Naive thymus-derived CD4-positive, alpha-beta T cell (primary cell): ENCODE measurements at regions not wholly inside any gene's neighbourhood (a gene's known extent, or its start where the extent isn't known, plus 50 kb on each side); places are given as distances from the start of the nearest gene placed in this dataset.

Experiments used
- ATAC-seq: fragments of 150-1000 bp; cut with Tn5 transposase; 2 replicates; pipeline ENCODE4 v1.10.0; 2021; ENCODE audit warnings: mild to moderate bottlenecking, moderate library complexity
- CTCF ChIA-PET: fragments of 350-600 bp; sonication (Branson Sonifier 250); formaldehyde crosslinking; loops from one replicate; lab custom pipeline; 2021; ENCODE audit warnings: antibody characterized with exemption; lab: Charles Lee
- POLR2A ChIA-PET: fragments of 350-600 bp; sonication (Branson Sonifier 250); formaldehyde crosslinking; loops from one replicate; lab custom pipeline; 2021; ENCODE audit warnings: antibody characterized with exemption, inconsistent platforms; lab: Charles Lee
- DNase-seq, 9 donors: peaks; one replicate each; pipeline versions ENCODE4 v3.0.0 to v3.0.0-alpha.2; 2020 to 2022; ENCODE audit warnings: mixed read lengths in 1 of 9
- H3K27ac ChIP-seq: one replicate; pipeline ENCODE4 v1.7.0; 2013; ENCODE audit warnings: mild to moderate bottlenecking, low read depth, low read length, moderate library complexity
- H3K27me3 ChIP-seq, 2 donors: one replicate each; pipeline ENCODE4 v1.7.0; 2013; ENCODE audit warnings: low read length in 2 of 2, mild to moderate bottlenecking in 2 of 2, moderate library complexity in 2 of 2; ENCODE audit not compliant: control insufficient read depth in 2 of 2, insufficient read depth in 2 of 2
- H3K36me3 ChIP-seq, 3 experiments: 1 replicate in 2 of 3; 2 replicates in 1 of 3; pipeline ENCODE4 v1.7.0; 2013; ENCODE audit warnings: low read length in 3 of 3, mild to moderate bottlenecking in 3 of 3, moderate library complexity in 1 of 3; ENCODE audit not compliant: insufficient read depth in 3 of 3, control insufficient read depth in 2 of 3
- H3K4me1 ChIP-seq, 2 donors: one replicate each; pipeline ENCODE4 v1.7.0; 2013; ENCODE audit warnings: low read length in 2 of 2, mild to moderate bottlenecking in 2 of 2, moderate library complexity in 1 of 2; ENCODE audit not compliant: control insufficient read depth in 2 of 2, insufficient read depth in 2 of 2
- H3K4me3 ChIP-seq: 2 replicates; pipeline ENCODE4 v1.7.0; 2013; ENCODE audit warnings: mild to moderate bottlenecking, low read length
- H3K9me3 ChIP-seq, 3 experiments: 1 replicate in 2 of 3; 2 replicates in 1 of 3; pipeline ENCODE4 v1.7.0; 2013; ENCODE audit warnings: low read length in 3 of 3; ENCODE audit not compliant: control insufficient read depth in 2 of 3
- H3K27ac Mint-ChIP-seq, 9 donors: one replicate each; pipeline ENCODE4 v1.8.0; 2020 to 2022; ENCODE audit warnings: mixed read lengths in 9 of 9, mild to moderate bottlenecking in 8 of 9, moderate library complexity in 5 of 9, inconsistent platforms in 2 of 9
- H3K27me3 Mint-ChIP-seq, 5 donors: one replicate each; pipeline ENCODE4 v1.8.0; 2021 to 2022; ENCODE audit warnings: mixed read lengths in 5 of 5, mild to moderate bottlenecking in 1 of 5
- H3K36me3 Mint-ChIP-seq, 5 donors: one replicate each; pipeline ENCODE4 v1.8.0; 2020 to 2022; ENCODE audit warnings: mixed read lengths in 5 of 5, mild to moderate bottlenecking in 3 of 5, inconsistent platforms in 1 of 5
- H3K4me1 Mint-ChIP-seq, 7 donors: one replicate each; pipeline ENCODE4 v1.8.0; 2020 to 2022; ENCODE audit warnings: mixed read lengths in 7 of 7, mild to moderate bottlenecking in 3 of 7, inconsistent platforms in 1 of 7
- H3K4me3 Mint-ChIP-seq, 10 donors: one replicate each; pipeline ENCODE4 v1.8.0; 2020 to 2022; ENCODE audit warnings: mild to moderate bottlenecking in 10 of 10, mixed read lengths in 10 of 10, moderate library complexity in 6 of 10, inconsistent platforms in 2 of 10
- H3K9me3 Mint-ChIP-seq, 11 donors: one replicate each; pipeline ENCODE4 v1.8.0; 2020 to 2022; ENCODE audit warnings: mixed read lengths in 11 of 11, mild to moderate bottlenecking in 4 of 11, inconsistent platforms in 1 of 11, moderate library complexity in 1 of 11
- intact Hi-C, 2 donors: fragments of 100-400 bp; cut with micrococcal nuclease; formaldehyde crosslinking; loops; one replicate each; pipeline ENCODE4 v1.15.1; 2023

DNA sequence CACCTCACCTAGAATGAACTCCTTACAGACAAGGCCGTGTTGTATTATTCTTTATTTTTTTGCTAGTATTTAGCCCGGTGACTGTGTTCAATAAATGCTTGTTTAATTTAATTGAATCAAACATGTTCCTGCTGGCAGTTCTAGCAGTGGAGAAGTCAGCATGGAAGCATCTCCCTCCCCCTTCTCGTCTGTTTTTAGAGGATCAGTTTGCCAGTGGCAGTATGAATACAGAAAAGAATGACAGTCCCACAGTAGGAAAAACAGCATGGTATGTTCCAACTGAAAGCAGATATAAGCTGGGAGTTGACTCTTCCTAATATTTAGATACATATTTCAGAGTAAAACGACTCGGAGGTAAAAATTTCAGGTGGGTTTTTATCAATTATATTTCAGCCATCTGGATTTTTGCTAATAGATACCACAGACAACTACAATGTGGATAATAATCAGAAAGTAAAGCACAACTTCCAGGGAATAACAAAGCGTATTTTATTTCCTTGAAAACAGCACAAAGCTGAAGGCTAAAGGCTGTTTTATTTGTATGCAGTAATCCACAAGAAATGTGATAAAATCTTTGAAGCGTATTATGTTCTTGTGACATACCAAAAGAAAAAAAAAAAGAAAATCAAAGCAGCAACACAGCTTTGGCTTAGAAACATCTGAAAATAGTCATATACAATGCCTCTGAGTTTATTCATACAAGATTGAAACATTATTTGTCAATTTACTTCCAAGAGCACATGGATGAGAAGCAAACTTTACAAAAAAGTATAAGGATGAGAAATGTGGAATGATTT is 244.5 kb upstream of the KCNMB2 start:
- no peak overlapping the region for H3K27ac Mint-ChIP-seq
- intact Hi-C loops, result no loop called here
- no peaks in the 10 kb centered on the region for H3K9me3 ChIP-seq

DNA sequence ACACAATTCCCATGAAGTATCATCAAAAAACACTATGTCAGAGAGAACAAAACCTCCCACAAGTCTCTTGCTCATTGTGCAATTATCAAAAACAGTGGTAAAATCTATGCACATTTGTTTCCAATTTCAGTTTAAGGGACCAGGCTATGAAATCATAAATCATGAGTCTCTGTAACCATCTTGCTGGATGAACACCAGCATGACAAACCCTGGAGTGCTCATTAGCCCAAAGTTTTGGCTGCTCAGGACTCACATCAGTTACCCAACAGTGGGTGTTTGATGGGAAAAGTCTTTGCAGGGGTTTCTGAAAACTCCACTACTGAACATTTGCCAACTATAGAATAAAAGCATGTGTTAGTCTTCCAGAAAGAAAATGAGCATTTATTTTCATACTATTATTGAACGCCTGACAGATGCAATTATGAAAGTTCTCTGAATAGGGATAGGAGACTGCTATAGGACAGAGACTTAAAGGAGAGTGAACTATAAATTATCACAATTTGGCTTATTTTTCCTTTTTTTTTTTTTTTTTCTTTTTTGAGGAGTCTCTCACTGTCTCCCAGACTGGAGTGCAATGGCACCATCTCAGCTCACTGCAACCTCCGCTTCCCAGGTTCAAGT is 240.8 kb upstream of the KCNMB2 start:
- Histone ChIP-seq H3K27ac (no peak overlapping the region), H3K4me3 (no peak overlapping the region), H3K27me3 (no peaks in the 10 kb centered on the region), H3K36me3 (no peaks in the 10 kb centered on the region), H3K4me1 (no peaks in the 10 kb centered on the region), H3K9me3 (no peaks in the 10 kb centered on the region)
- ATAC-seq, result no peak
- no peaks in the 10 kb centered on the region for H3K4me1 Mint-ChIP-seq
- no peaks in the 10 kb centered on the region for H3K9me3 Mint-ChIP-seq
- H3K27me3 Mint-ChIP-seq, result no peaks in the 10 kb centered on the region
- CTCF ChIA-PET, result no interaction called here
- POLR2A ChIA-PET, result no interaction called here
- H3K27ac Mint-ChIP-seq, result no peak overlapping the region
- DNase-seq, result no peak
- intact Hi-C loops, result no loop called here
- no peaks in the 10 kb centered on the region for H3K36me3 Mint-ChIP-seq
- H3K4me3 Mint-ChIP-seq, result no peak overlapping the region

More for the DNA sequence above, 244.5 kb upstream of the KCNMB2 start:
- Mint-ChIP-seq H3K27me3 (no peaks in the 10 kb centered on the region), H3K4me3 (no peak overlapping the region), H3K36me3 (peaks cover 0 to 8% (median 0%) of the 10 kb centered on the region in 5 donors), H3K9me3 (peaks cover 0 to 23% (median 8%) of the 10 kb centered on the region in 11 donors), H3K4me1 (no peaks in the 10 kb centered on the region)
- CTCF ChIA-PET, result no interaction called here
- Histone ChIP-seq H3K27me3 (no peaks in the 10 kb centered on the region), H3K4me1 (no peaks in the 10 kb centered on the region), H3K4me3 (no peak overlapping the region), H3K36me3 (no peaks in the 10 kb centered on the region), H3K27ac (no peak overlapping the region)
- DNase-seq (no peak), ATAC-seq (no peak)
- POLR2A ChIA-PET, result no interaction called here

DNA sequence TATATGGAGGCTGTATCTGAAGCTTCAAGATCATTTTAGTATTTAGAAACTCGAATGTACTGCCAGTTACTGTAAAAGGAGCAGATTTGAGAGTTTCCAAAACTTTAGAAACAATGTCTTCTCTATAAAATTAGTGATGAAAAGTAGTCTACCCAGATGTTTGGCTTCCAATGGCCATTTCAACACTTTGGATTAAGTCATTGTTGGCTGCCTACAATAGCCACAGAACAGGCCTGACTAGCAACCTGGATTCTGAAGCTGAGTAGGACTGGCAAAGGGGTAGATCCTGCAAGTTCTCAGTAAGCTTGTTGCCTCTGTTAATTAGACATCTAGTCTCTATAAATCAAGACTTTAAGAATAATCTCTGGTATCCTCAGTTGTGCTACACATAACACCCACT is 239.0 kb upstream of the KCNMB2 start:
- Mint-ChIP-seq H3K4me3 (no peak overlapping the region), H3K4me1 (no peaks in the 10 kb centered on the region), H3K27ac (no peak overlapping the region), H3K36me3 (no peaks in the 10 kb centered on the region), H3K9me3 (no peaks in the 10 kb centered on the region), H3K27me3 (no peaks in the 10 kb centered on the region)
- Histone ChIP-seq H3K27ac (no peak overlapping the region), H3K4me3 (no peak overlapping the region), H3K4me1 (no peaks in the 10 kb centered on the region), H3K36me3 (no peaks in the 10 kb centered on the region), H3K27me3 (no peaks in the 10 kb centered on the region), H3K9me3 (no peaks in the 10 kb centered on the region)
- intact Hi-C loops, result no loop called here
- CTCF ChIA-PET, result no interaction called here
- ATAC-seq, result no peak
- no peak for DNase-seq
- POLR2A ChIA-PET, result no interaction called here

GRCh38 chr3:178297740-178298139 is 238.5 kb upstream of the KCNMB2 start:
- ATAC-seq, result no peak
- ChIA-PET CTCF (no interaction called here), POLR2A (no interaction called here)
- H3K27ac ChIP-seq, result no peak overlapping the region
- no peaks in the 10 kb centered on the region for H3K36me3 Mint-ChIP-seq
- no peaks in the 10 kb centered on the region for H3K4me1 Mint-ChIP-seq
- H3K36me3 ChIP-seq, result no peaks in the 10 kb centered on the region
- DNase-seq, result no peak
- H3K4me3 ChIP-seq, result no peak overlapping the region
- H3K27me3 ChIP-seq, result no peaks in the 10 kb centered on the region
- H3K27ac Mint-ChIP-seq, result no peak overlapping the region
- H3K4me1 ChIP-seq, result no peaks in the 10 kb centered on the region
- no peaks in the 10 kb centered on the region for H3K27me3 Mint-ChIP-seq
- H3K9me3 Mint-ChIP-seq, result no peaks in the 10 kb centered on the region
- no peak overlapping the region for H3K4me3 Mint-ChIP-seq
- H3K9me3 ChIP-seq, result no peaks in the 10 kb centered on the region
- intact Hi-C loops, result no loop called here

- Histone ChIP-seq H3K27ac (no peak overlapping the region), H3K36me3 (no peaks in the 10 kb centered on the region), H3K27me3 (no peaks in the 10 kb centered on the region), H3K9me3 (no peaks in the 10 kb centered on the region), H3K4me3 (no peak overlapping the region), H3K4me1 (no peaks in the 10 kb centered on the region)
- ATAC-seq, result no peak
- H3K4me3 Mint-ChIP-seq, result no peak overlapping the region
- intact Hi-C loops, result no loop called here
- H3K36me3 Mint-ChIP-seq, result no peaks in the 10 kb centered on the region
- no peaks in the 10 kb centered on the region for H3K9me3 Mint-ChIP-seq
- DNase-seq, result no peak
- ChIA-PET CTCF (interaction anchor here (0.6 kb wide), 1 partner anchor 57 kb away, joined by 3 read pairs; no protein-coding TSS in a partner anchor), POLR2A (no interaction called here)
- H3K27ac Mint-ChIP-seq, result no peak overlapping the region
- no peaks in the 10 kb centered on the region for H3K4me1 Mint-ChIP-seq
- no peaks in the 10 kb centered on the region for H3K27me3 Mint-ChIP-seq
Observed at GRCh38 chr3:178300441-178300959, 235.7 kb upstream of the KCNMB2 start.

- Histone ChIP-seq H3K27ac (no peak overlapping the region), H3K4me1 (no peaks in the 10 kb centered on the region), H3K4me3 (no peak overlapping the region), H3K36me3 (no peaks in the 10 kb centered on the region), H3K27me3 (no peaks in the 10 kb centered on the region), H3K9me3 (no peaks in the 10 kb centered on the region)
- H3K4me3 Mint-ChIP-seq, result no peak overlapping the region
- no peak overlapping the region for H3K27ac Mint-ChIP-seq
- CTCF ChIA-PET, result interaction anchor here (0.7 kb wide), 1 partner anchor 108 kb away, joined by 5 read pairs; no protein-coding TSS in a partner anchor
- DNase-seq (no peak), ATAC-seq (no peak)
- intact Hi-C loops, result no loop called here
- no peaks in the 10 kb centered on the region for H3K27me3 Mint-ChIP-seq
- H3K4me1 Mint-ChIP-seq, result no peaks in the 10 kb centered on the region
- POLR2A ChIA-PET, result no interaction called here
- no peaks in the 10 kb centered on the region for H3K9me3 Mint-ChIP-seq
- no peaks in the 10 kb centered on the region for H3K36me3 Mint-ChIP-seq
Observed at GRCh38 chr3:178302966-178303930, 233.0 kb upstream of the KCNMB2 start.
